K562 (cell line): ENCODE measurements at regions not wholly inside any gene's neighbourhood (a gene's known extent, or its start where the extent isn't known, plus 50 kb on each side); places are given as distances from the start of the nearest gene placed in this dataset.

Experiments used
- ATAC-seq: fragments of 200-7000 bp; cut with Tn5 transposase; 3 replicates; pipeline ENCODE4 v1.9.1; 2020; ENCODE audit warnings: moderate library complexity
- BruUV-seq: library from RNA; stranded (reverse); fragments of 400-500 nt; replicated peaks from 2 replicates; lab custom pipeline; 2021; lab: Mats Ljungman, UMichigan
- CTCF ChIA-PET: fragments of 300-600 bp; formaldehyde crosslinking; extraction: SDS; loops from one replicate; lab custom pipeline; 2021; ENCODE audit warnings: low intra/inter-chr PET ratio; lab: Yijun Ruan, JAX
- POLR2A ChIA-PET: fragments of 300-600, 350-650 bp; sonication (Branson Sonifier 250); formaldehyde crosslinking; extraction: SDS; loops from one replicate; lab custom pipeline; 2021; ENCODE audit warnings: antibody characterized with exemption, inconsistent platforms; lab: Yijun Ruan, JAX
- DNase-seq, 4 experiments: peaks; one replicate each; pipeline versions ENCODE4 v3.0.0 to v3.0.0-alpha.2; 2011 to 2018; ENCODE audit warnings: low spot score in 3 of 4, mixed read lengths in 3 of 4; ENCODE audit errors: extremely low read depth in 1 of 4
- FAIRE-seq: peaks from 2 replicates; lab custom pipeline; 2011; peaks lifted over from hg19 to GRCh38; lab: Jason Lieb, UNC
- H2AFZ ChIP-seq: 2 replicates; pipeline ENCODE4 v1.6.0; 2011; ENCODE audit warnings: low read depth, low read length, control low read depth, inconsistent platforms
- H3K27ac ChIP-seq: fragments of 200-600 bp; 3 replicates; pipeline ENCODE4 v1.8.0; 2011; ENCODE audit warnings: low read depth, mild to moderate bottlenecking, control low read depth, inconsistent platforms, low read length, moderate library complexity, mixed read lengths; ENCODE audit errors: extremely low read depth
- H3K27me3 ChIP-seq, 2 experiments: fragments of 300-600 bp in 1 of 2; 2 replicates in 1 of 2; 3 replicates in 1 of 2; pipeline versions ENCODE4 v1.6.0 to v1.8.0; 2011; ENCODE audit warnings: inconsistent platforms in 2 of 2, low read length in 2 of 2, mild to moderate bottlenecking in 1 of 2, mixed read lengths in 1 of 2, moderate library complexity in 1 of 2; ENCODE audit not compliant: control insufficient read depth in 2 of 2, insufficient read depth in 2 of 2
- H3K36me3 ChIP-seq: fragments of 300-600 bp; 3 replicates; pipeline ENCODE4 v1.8.0; 2011; ENCODE audit warnings: mild to moderate bottlenecking, low read length, inconsistent platforms; ENCODE audit not compliant: control insufficient read depth, insufficient read depth
- H3K4me1 ChIP-seq, 2 experiments: fragments of 200-600 bp in 1 of 2; replicated peaks in 1 of 2; 2 replicates in 1 of 2; 3 replicates in 1 of 2; pipeline versions ENCODE4 v1.5.1 to v1.8.0; 2011; ENCODE audit warnings: inconsistent platforms in 2 of 2, low read length in 2 of 2, mild to moderate bottlenecking in 1 of 2, mixed read lengths in 1 of 2, moderate library complexity in 1 of 2; ENCODE audit not compliant: control insufficient read depth in 2 of 2, insufficient read depth in 2 of 2
- H3K4me2 ChIP-seq: 2 replicates; pipeline ENCODE4 v1.6.1; 2011; ENCODE audit warnings: low read length, control low read depth, inconsistent platforms, mixed read lengths; ENCODE audit not compliant: insufficient read depth
- H3K4me3 ChIP-seq: fragments of 200-600 bp; sonication (generic), shearing (Covaris generic); 2 replicates; pipeline ENCODE4 v1.5.1; 2016; ENCODE audit warnings: control low read depth, inconsistent platforms
- H3K79me2 ChIP-seq: fragments of 200-600 bp; 3 replicates; pipeline ENCODE4 v1.8.0; 2011; ENCODE audit warnings: low read length, inconsistent platforms; ENCODE audit not compliant: control insufficient read depth, insufficient read depth
- H3K9ac ChIP-seq, 2 experiments: 2 replicates each; pipeline versions ENCODE4 v1.6.0 to v1.6.1; 2011; ENCODE audit warnings: low read depth in 2 of 2, low read length in 2 of 2, control low read depth in 1 of 2, inconsistent platforms in 1 of 2, mild to moderate bottlenecking in 1 of 2, mixed read lengths in 1 of 2; ENCODE audit not compliant: insufficient read depth in 1 of 2
- H3K9me1 ChIP-seq: one replicate; pipeline ENCODE4 v1.6.0; 2011; ENCODE audit warnings: inconsistent platforms, mild to moderate bottlenecking, low read length, moderate library complexity; ENCODE audit not compliant: control insufficient read depth, insufficient read depth
- H3K9me3 ChIP-seq: replicated peaks from 2 replicates; pipeline ENCODE4 v1.5.1; 2011; ENCODE audit warnings: low read depth, low read length, inconsistent platforms; ENCODE audit not compliant: control insufficient read depth, insufficient read depth
- H4K20me1 ChIP-seq: replicated peaks from 2 replicates; pipeline ENCODE4 v1.6.1; 2011; ENCODE audit warnings: low read length, inconsistent platforms, mixed read lengths; ENCODE audit not compliant: control insufficient read depth, insufficient read depth
- NELFE ChIP-seq: IDR thresholded peaks from 2 replicates; pipeline ENCODE4 v1.6.1; 2011; ENCODE audit warnings: mild to moderate bottlenecking; ENCODE audit not compliant: insufficient read depth, insufficient read length
- YBX1 ChIP-seq: fragments of 450-650 bp; IDR thresholded peaks from 2 replicates; pipeline ENCODE4 v1.7.1; 2016; ENCODE audit warnings: mild to moderate bottlenecking
- ZBTB1 ChIP-seq: sonication (generic); formaldehyde crosslinking; IDR thresholded peaks from 2 replicates; pipeline ENCODE4 v1.8.1; 2023; ENCODE audit warnings: missing genetic modification reagents, low read depth, mild to moderate bottlenecking, borderline replicate concordance
- ZFPM2 ChIP-seq: fragments of 250-450 bp; sonication (Bioruptor Pico); IDR thresholded peaks from 2 replicates; pipeline ENCODE4 v1.5.1; 2022; ENCODE audit warnings: mild to moderate bottlenecking
- ZNF41 ChIP-seq: fragments of 250-450 bp; sonication (Bioruptor Pico); conservative IDR thresholded peaks from 2 replicates; pipeline ENCODE4 v1.4.0; 2020; ENCODE audit warnings: mild to moderate bottlenecking
- ZNF584 ChIP-seq: fragments of 200-800 bp; sonication (Bioruptor generic); IDR thresholded peaks from 2 replicates; pipeline ENCODE4 v1.6.1; 2016; ENCODE audit warnings: low read depth, mild to moderate bottlenecking, missing genetic modification characterization, missing compliant biosample characterization
- ZNF717 ChIP-seq: fragments of 250-450 bp; sonication (Bioruptor Pico); IDR thresholded peaks from 2 replicates; pipeline ENCODE4 v1.5.0; 2021
- WGBS: fragments of 100-300 bp; shearing (Covaris generic); methylation state at CpG from one replicate; pipeline ENCODE4 v1.1.6; 2016; ENCODE audit warnings: low coverage, mixed read lengths; ENCODE audit not compliant: insufficient coverage; ENCODE audit errors: missing lambda C conversion rate; 5-methylcytosine and 5-hydroxymethylcytosine counted together
- in situ Hi-C: fragments of 300-500 bp; cut with MboI; formaldehyde crosslinking; loops from 4 replicates; pipeline ENCODE4 v1.15.0; 2018; ENCODE audit warnings: inconsistent platforms, mixed read lengths
- intact Hi-C: fragments of 100-400 bp; cut with micrococcal nuclease; formaldehyde crosslinking; loops from 2 replicates; pipeline ENCODE4 v1.14.2; 2022
- TF ChIP-seq, protein P1 (sequence below): fragments of 250-450 bp; sonication (Bioruptor Pico); IDR thresholded peaks from 2 replicates; pipeline ENCODE4 v1.8.0; 2021; ENCODE audit warnings: mild to moderate bottlenecking, moderate library complexity
- TF ChIP-seq, protein P2 (sequence below): sonication (generic); formaldehyde crosslinking; IDR thresholded peaks from 2 replicates; pipeline ENCODE4 v1.8.0; 2023; ENCODE audit warnings: missing genetic modification reagents, mild to moderate bottlenecking, borderline replicate concordance
- TF ChIP-seq, protein P3 (sequence below): fragments of 250-450 bp; sonication (Bioruptor Pico); IDR thresholded peaks from 2 replicates; pipeline ENCODE4 v1.5.1; 2021; ENCODE audit warnings: mild to moderate bottlenecking
- TF ChIP-seq, protein P4 (sequence below): fragments of 450-650 bp; IDR thresholded peaks from 2 replicates; pipeline ENCODE4 v1.7.0; 2016; ENCODE audit warnings: borderline replicate concordance

DNA sequence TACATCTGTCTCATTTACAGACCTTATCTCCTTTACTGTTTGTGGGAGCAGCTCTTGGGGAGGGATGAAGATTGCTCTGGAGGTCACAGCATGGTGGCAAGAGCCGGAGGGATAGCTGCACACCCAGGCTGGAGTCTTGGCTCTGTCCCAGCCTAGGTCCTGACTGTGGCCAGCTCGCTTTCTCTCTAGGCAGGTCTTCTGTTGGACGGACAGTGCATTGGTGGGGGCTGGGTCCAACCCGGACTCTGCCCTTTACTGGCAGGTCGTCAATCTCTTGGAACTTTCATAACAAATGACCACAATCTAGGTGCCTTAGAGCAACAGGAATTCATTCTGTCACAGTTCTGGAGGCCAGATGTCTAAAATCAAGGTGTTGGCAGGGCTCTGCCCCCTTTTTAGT, 319.8 kb upstream of the C1orf174 start (continued):
- TF ChIP-seq NELFE = no peak
- TF ChIP-seq, all 486 proteins: peak for 0

DNA sequence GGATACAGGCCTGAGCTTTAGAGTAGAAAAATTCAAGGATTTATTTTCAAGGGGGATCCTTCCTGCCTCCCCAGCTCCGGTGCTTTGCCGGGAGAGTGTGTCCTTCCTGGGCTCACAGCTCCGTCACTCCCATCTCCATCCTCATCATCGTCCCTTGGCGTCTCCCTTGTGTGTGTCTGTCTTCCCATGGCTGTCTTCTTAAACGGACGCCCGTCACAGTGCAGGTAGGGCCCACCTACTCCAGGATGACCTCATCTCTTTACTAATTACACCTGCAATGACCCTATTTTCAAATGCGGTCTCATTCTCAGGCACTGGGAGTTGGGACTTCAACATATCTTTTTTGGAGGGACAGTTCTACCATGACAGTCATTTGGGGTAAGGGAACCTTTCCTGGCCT, 320.3 kb upstream of the C1orf174 start:
- Histone ChIP-seq H3K36me3 (no peaks in the 10 kb centered on the region), H3K4me2 (no peak overlapping the region), H3K4me1 (no peaks in the 10 kb centered on the region), H3K9ac (no peak overlapping the region), H3K4me3 (no peak overlapping the region), H3K27ac (no peak overlapping the region), H3K9me1 (no peaks in the 10 kb centered on the region), H3K9me3 (no peaks in the 10 kb centered on the region), H3K79me2 (no peaks in the 10 kb centered on the region), H3K27me3 (peaks cover 5 to 53% of the 10 kb centered on the region in 2 experiments; a peak in 3 of 5 replicates), H2AFZ (no peak overlapping the region), H4K20me1 (0 out of 2 replicates have a peak, but pooled peaks cover 2% of the 10 kb centered on the region)
- DNase-seq (no peak), ATAC-seq (no peak), FAIRE-seq (no peak)
- in situ Hi-C loops (no loop called here), intact Hi-C loops (no loop called here)
- ChIA-PET POLR2A (interaction anchor here (0.6 kb wide), 1 partner anchor 56 kb away, joined by 3 read pairs; no protein-coding TSS in a partner anchor), CTCF (no interaction called here)
- WGBS = 3% methylated on average over 9 of the region's 9 CpGs
- BruUV-seq = no TSS peak
- TF ChIP-seq, protein P1, sequence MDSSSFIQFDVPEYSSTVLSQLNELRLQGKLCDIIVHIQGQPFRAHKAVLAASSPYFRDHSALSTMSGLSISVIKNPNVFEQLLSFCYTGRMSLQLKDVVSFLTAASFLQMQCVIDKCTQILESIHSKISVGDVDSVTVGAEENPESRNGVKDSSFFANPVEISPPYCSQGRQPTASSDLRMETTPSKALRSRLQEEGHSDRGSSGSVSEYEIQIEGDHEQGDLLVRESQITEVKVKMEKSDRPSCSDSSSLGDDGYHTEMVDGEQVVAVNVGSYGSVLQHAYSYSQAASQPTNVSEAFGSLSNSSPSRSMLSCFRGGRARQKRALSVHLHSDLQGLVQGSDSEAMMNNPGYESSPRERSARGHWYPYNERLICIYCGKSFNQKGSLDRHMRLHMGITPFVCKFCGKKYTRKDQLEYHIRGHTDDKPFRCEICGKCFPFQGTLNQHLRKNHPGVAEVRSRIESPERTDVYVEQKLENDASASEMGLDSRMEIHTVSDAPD (CRISPR knock-in tag) = no peak
- TF ChIP-seq, protein P2, sequence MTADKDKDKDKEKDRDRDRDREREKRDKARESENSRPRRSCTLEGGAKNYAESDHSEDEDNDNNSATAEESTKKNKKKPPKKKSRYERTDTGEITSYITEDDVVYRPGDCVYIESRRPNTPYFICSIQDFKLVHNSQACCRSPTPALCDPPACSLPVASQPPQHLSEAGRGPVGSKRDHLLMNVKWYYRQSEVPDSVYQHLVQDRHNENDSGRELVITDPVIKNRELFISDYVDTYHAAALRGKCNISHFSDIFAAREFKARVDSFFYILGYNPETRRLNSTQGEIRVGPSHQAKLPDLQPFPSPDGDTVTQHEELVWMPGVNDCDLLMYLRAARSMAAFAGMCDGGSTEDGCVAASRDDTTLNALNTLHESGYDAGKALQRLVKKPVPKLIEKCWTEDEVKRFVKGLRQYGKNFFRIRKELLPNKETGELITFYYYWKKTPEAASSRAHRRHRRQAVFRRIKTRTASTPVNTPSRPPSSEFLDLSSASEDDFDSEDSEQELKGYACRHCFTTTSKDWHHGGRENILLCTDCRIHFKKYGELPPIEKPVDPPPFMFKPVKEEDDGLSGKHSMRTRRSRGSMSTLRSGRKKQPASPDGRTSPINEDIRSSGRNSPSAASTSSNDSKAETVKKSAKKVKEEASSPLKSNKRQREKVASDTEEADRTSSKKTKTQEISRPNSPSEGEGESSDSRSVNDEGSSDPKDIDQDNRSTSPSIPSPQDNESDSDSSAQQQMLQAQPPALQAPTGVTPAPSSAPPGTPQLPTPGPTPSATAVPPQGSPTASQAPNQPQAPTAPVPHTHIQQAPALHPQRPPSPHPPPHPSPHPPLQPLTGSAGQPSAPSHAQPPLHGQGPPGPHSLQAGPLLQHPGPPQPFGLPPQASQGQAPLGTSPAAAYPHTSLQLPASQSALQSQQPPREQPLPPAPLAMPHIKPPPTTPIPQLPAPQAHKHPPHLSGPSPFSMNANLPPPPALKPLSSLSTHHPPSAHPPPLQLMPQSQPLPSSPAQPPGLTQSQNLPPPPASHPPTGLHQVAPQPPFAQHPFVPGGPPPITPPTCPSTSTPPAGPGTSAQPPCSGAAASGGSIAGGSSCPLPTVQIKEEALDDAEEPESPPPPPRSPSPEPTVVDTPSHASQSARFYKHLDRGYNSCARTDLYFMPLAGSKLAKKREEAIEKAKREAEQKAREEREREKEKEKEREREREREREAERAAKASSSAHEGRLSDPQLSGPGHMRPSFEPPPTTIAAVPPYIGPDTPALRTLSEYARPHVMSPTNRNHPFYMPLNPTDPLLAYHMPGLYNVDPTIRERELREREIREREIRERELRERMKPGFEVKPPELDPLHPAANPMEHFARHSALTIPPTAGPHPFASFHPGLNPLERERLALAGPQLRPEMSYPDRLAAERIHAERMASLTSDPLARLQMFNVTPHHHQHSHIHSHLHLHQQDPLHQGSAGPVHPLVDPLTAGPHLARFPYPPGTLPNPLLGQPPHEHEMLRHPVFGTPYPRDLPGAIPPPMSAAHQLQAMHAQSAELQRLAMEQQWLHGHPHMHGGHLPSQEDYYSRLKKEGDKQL (CRISPR knock-in tag) = no peak
- TF ChIP-seq YBX1 (no peak), ZNF717 (CRISPR knock-in tag) (no peak), ZFPM2 (no peak), ZNF41 (CRISPR knock-in tag) (no peak), ZBTB1 (CRISPR knock-in tag) (no peak), ZNF584 (CRISPR knock-in tag) (no peak)
- TF ChIP-seq, protein P3, sequence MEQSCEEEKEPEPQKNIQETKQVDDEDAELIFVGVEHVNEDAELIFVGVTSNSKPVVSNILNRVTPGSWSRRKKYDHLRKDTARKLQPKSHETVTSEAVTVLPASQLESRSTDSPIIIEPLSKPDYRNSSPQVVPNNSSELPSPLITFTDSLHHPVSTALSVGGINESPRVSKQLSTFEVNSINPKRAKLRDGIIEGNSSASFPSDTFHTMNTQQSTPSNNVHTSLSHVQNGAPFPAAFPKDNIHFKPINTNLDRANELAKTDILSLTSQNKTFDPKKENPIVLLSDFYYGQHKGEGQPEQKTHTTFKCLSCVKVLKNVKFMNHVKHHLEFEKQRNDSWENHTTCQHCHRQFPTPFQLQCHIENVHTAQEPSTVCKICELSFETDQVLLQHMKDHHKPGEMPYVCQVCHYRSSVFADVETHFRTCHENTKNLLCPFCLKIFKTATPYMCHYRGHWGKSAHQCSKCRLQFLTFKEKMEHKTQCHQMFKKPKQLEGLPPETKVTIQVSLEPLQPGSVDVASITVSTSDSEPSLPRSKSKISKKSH (CRISPR knock-in tag) = no peak
- TF ChIP-seq, protein P4, sequence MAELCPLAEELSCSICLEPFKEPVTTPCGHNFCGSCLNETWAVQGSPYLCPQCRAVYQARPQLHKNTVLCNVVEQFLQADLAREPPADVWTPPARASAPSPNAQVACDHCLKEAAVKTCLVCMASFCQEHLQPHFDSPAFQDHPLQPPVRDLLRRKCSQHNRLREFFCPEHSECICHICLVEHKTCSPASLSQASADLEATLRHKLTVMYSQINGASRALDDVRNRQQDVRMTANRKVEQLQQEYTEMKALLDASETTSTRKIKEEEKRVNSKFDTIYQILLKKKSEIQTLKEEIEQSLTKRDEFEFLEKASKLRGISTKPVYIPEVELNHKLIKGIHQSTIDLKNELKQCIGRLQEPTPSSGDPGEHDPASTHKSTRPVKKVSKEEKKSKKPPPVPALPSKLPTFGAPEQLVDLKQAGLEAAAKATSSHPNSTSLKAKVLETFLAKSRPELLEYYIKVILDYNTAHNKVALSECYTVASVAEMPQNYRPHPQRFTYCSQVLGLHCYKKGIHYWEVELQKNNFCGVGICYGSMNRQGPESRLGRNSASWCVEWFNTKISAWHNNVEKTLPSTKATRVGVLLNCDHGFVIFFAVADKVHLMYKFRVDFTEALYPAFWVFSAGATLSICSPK = no peak
